Muscle layer of duodenum (tissue), 2 donors: ENCODE measurements at regions not wholly inside any gene's neighbourhood (a gene's known extent, or its start where the extent isn't known, plus 50 kb on each side); places are given as distances from the start of the nearest gene placed in this dataset.

ENCODE experiments used
- H3K27ac ChIP-seq: one replicate; pipeline ENCODE4 v1.7.0; 2013; ENCODE audit warnings: mild to moderate bottlenecking, low read length
- H3K27me3 ChIP-seq: one replicate; pipeline ENCODE4 v1.7.0; 2013; ENCODE audit warnings: low read depth, mild to moderate bottlenecking, control low read depth, low read length
- H3K36me3 ChIP-seq, 2 donors: one replicate each; pipeline ENCODE4 v1.7.0; 2013; ENCODE audit warnings: low read length in 2 of 2, control low read depth in 1 of 2, mild to moderate bottlenecking in 1 of 2; ENCODE audit not compliant: insufficient read depth in 2 of 2, control insufficient read depth in 1 of 2
- H3K4me1 ChIP-seq, 2 donors: one replicate each; pipeline ENCODE4 v1.7.0; 2013; ENCODE audit warnings: low read length in 2 of 2, mild to moderate bottlenecking in 2 of 2, control low read depth in 1 of 2, moderate library complexity in 1 of 2; ENCODE audit not compliant: insufficient read depth in 2 of 2, control insufficient read depth in 1 of 2
- H3K4me3 ChIP-seq, 2 donors: one replicate each; pipeline ENCODE4 v1.7.0; 2013; ENCODE audit warnings: low read length in 2 of 2, low read depth in 1 of 2, mild to moderate bottlenecking in 1 of 2
- H3K9me3 ChIP-seq, 2 donors: one replicate each; pipeline ENCODE4 v1.7.0; 2013; ENCODE audit warnings: low read length in 2 of 2, control low read depth in 1 of 2, mild to moderate bottlenecking in 1 of 2; ENCODE audit not compliant: control insufficient read depth in 1 of 2
- donor health status: healthy.

GRCh38 chr2:67015681-67016080 lies 381.5 kb upstream of the ETAA1 start:
- Histone ChIP-seq H3K4me1 (no peaks in the 10 kb centered on the region), H3K9me3 (no peaks in the 10 kb centered on the region), H3K36me3 (no peaks in the 10 kb centered on the region), H3K4me3 (no peak overlapping the region), H3K27ac (no peak overlapping the region), H3K27me3 (no peaks in the 10 kb centered on the region)

- Histone ChIP-seq H3K9me3 (no peaks in the 10 kb centered on the region), H3K27me3 (no peaks in the 10 kb centered on the region), H3K27ac (no peak overlapping the region), H3K4me3 (no peak overlapping the region), H3K4me1 (no peaks in the 10 kb centered on the region), H3K36me3 (no peaks in the 10 kb centered on the region)
Measured at GRCh38 chr2:67018301-67018700, 378.8 kb upstream of the ETAA1 start.

GRCh38 chr2:67032076-67032475 lies 365.1 kb upstream of the ETAA1 start:
- no peaks in the 10 kb centered on the region for H3K9me3 ChIP-seq
- H3K27ac ChIP-seq: no peak overlapping the region
- no peaks in the 10 kb centered on the region for H3K27me3 ChIP-seq
- no peak overlapping the region for H3K4me3 ChIP-seq
- H3K36me3 ChIP-seq: no peaks in the 10 kb centered on the region
- H3K4me1 ChIP-seq: no peaks in the 10 kb centered on the region

GRCh38 chr2:67036444-67036843 lies 360.7 kb upstream of the ETAA1 start:
- Histone ChIP-seq H3K4me1 (peaks cover 0 to 6% of the 10 kb centered on the region in 2 donors), H3K27ac (no peak overlapping the region), H3K9me3 (no peaks in the 10 kb centered on the region), H3K27me3 (no peaks in the 10 kb centered on the region), H3K4me3 (no peak overlapping the region), H3K36me3 (no peaks in the 10 kb centered on the region)

- H3K27me3 ChIP-seq: no peaks in the 10 kb centered on the region
- no peaks in the 10 kb centered on the region for H3K36me3 ChIP-seq
- peaks cover 0 to 6% of the 10 kb centered on the region in 2 donors for H3K4me1 ChIP-seq
- H3K27ac ChIP-seq: no peak overlapping the region
- H3K9me3 ChIP-seq: no peaks in the 10 kb centered on the region
- H3K4me3 ChIP-seq: no peak overlapping the region
Measured at GRCh38 chr2:67037655-67038054, 359.5 kb upstream of the ETAA1 start.

GRCh38 chr2:67038195-67038594 lies 358.9 kb upstream of the ETAA1 start:
- Histone ChIP-seq H3K27ac (no peak overlapping the region), H3K27me3 (no peaks in the 10 kb centered on the region), H3K9me3 (no peaks in the 10 kb centered on the region), H3K4me1 (peaks cover 0 to 6% of the 10 kb centered on the region in 2 donors), H3K4me3 (no peak overlapping the region), H3K36me3 (no peaks in the 10 kb centered on the region)

- Histone ChIP-seq H3K9me3 (no peaks in the 10 kb centered on the region), H3K27me3 (no peaks in the 10 kb centered on the region), H3K36me3 (no peaks in the 10 kb centered on the region), H3K27ac (no peak overlapping the region), H3K4me1 (peaks cover 0 to 6% of the 10 kb centered on the region in 2 donors), H3K4me3 (no peak overlapping the region)
Measured at GRCh38 chr2:67039058-67039457, 358.1 kb upstream of the ETAA1 start.

- H3K4me3 ChIP-seq: no peak overlapping the region
- no peak overlapping the region for H3K27ac ChIP-seq
- H3K27me3 ChIP-seq: no peaks in the 10 kb centered on the region
- H3K36me3 ChIP-seq: no peaks in the 10 kb centered on the region
- H3K9me3 ChIP-seq: no peaks in the 10 kb centered on the region
- H3K4me1 ChIP-seq: peaks cover 0 to 6% of the 10 kb centered on the region in 2 donors
Measured at GRCh38 chr2:67039517-67040103, 357.5 kb upstream of the ETAA1 start.

- H3K9me3 ChIP-seq: no peaks in the 10 kb centered on the region
- no peaks in the 10 kb centered on the region for H3K27me3 ChIP-seq
- H3K4me3 ChIP-seq: no peak overlapping the region
- H3K36me3 ChIP-seq: no peaks in the 10 kb centered on the region
- peaks cover 0 to 6% of the 10 kb centered on the region in 2 donors for H3K4me1 ChIP-seq
- H3K27ac ChIP-seq: no peak overlapping the region
Measured at GRCh38 chr2:67041051-67041450, 356.1 kb upstream of the ETAA1 start.

GRCh38 chr2:67043781-67044478 lies 353.2 kb upstream of the ETAA1 start:
- Histone ChIP-seq H3K9me3 (no peaks in the 10 kb centered on the region), H3K4me3 (no peak overlapping the region), H3K27ac (no peak overlapping the region), H3K36me3 (no peaks in the 10 kb centered on the region), H3K27me3 (no peaks in the 10 kb centered on the region), H3K4me1 (peaks cover 0 to 15% of the 10 kb centered on the region in 2 donors)

- Histone ChIP-seq H3K27ac (no peak overlapping the region), H3K27me3 (no peaks in the 10 kb centered on the region), H3K36me3 (no peaks in the 10 kb centered on the region), H3K4me3 (no peak overlapping the region), H3K9me3 (no peaks in the 10 kb centered on the region), H3K4me1 (peaks cover 0 to 10% of the 10 kb centered on the region in 2 donors)
Measured at GRCh38 chr2:67046591-67046990, 350.5 kb upstream of the ETAA1 start.

- Histone ChIP-seq H3K4me3 (no peak overlapping the region), H3K9me3 (no peaks in the 10 kb centered on the region), H3K27me3 (no peaks in the 10 kb centered on the region), H3K36me3 (no peaks in the 10 kb centered on the region), H3K4me1 (peaks cover 0 to 10% of the 10 kb centered on the region in 2 donors), H3K27ac (no peak overlapping the region)
Measured at GRCh38 chr2:67048314-67048713, 348.8 kb upstream of the ETAA1 start.
